ENCODE measurements at regions not wholly inside any gene's neighbourhood (a gene's known extent, or its start where the extent isn't known, plus 50 kb on each side); places are given as distances from the start of the nearest gene placed in this dataset.

- TF ChIP-seq, protein P1, sequence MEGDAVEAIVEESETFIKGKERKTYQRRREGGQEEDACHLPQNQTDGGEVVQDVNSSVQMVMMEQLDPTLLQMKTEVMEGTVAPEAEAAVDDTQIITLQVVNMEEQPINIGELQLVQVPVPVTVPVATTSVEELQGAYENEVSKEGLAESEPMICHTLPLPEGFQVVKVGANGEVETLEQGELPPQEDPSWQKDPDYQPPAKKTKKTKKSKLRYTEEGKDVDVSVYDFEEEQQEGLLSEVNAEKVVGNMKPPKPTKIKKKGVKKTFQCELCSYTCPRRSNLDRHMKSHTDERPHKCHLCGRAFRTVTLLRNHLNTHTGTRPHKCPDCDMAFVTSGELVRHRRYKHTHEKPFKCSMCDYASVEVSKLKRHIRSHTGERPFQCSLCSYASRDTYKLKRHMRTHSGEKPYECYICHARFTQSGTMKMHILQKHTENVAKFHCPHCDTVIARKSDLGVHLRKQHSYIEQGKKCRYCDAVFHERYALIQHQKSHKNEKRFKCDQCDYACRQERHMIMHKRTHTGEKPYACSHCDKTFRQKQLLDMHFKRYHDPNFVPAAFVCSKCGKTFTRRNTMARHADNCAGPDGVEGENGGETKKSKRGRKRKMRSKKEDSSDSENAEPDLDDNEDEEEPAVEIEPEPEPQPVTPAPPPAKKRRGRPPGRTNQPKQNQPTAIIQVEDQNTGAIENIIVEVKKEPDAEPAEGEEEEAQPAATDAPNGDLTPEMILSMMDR (IDR thresholded peaks at IDR 0.05) = no peak
- no peak for TF ChIP-seq EZH2 (IDR thresholded peaks at IDR 0.05)
- no peak for TF ChIP-seq EZH2phosphoT487 (IDR thresholded peaks at IDR 0.05)
Observed at GRCh38 chr20:18999086-18999485, 185.5 kb downstream of the SCP2D1 start.
